SK-N-SH (cell line): ENCODE measurements at regions not wholly inside any gene's neighbourhood (a gene's known extent, or its start where the extent isn't known, plus 50 kb on each side); places are given as distances from the start of the nearest gene placed in this dataset.

Experiments
- ELF1 ChIP-seq: IDR thresholded peaks from 2 replicates; pipeline ENCODE4 v1.4.0; 2012
- EP300 ChIP-seq, 2 experiments: IDR thresholded peaks; 2 replicates each; pipeline versions ENCODE4 v1.4.0 to v1.6.1; 2012; ENCODE audit warnings: borderline replicate concordance in 1 of 2, low read depth in 1 of 2, low read length in 1 of 2
- JUND ChIP-seq: IDR thresholded peaks from 2 replicates; pipeline ENCODE4 v1.4.0; 2012
- POLR2AphosphoS5 ChIP-seq: IDR thresholded peaks from 2 replicates; pipeline ENCODE4 v1.6.1; 2012; ENCODE audit warnings: low read depth, low read length
- RFX5 ChIP-seq: IDR thresholded peaks from 2 replicates; pipeline ENCODE4 v1.6.1; 2012; ENCODE audit warnings: mild to moderate bottlenecking, improper control_type of control experiment, low read length
- SIN3A ChIP-seq: IDR thresholded peaks from 2 replicates; pipeline ENCODE4 v1.6.1; 2012; ENCODE audit warnings: low read depth, mild to moderate bottlenecking, low read length, moderate library complexity, borderline replicate concordance
- TCF12 ChIP-seq: IDR thresholded peaks from 2 replicates; pipeline ENCODE4 v1.4.0; 2012
- TF ChIP-seq, protein P1 (sequence below): fragments of 200-600 bp; sonication (generic); IDR thresholded peaks from 2 replicates; pipeline ENCODE4 v1.6.1; 2017; ENCODE audit warnings: antibody characterized with exemption, mild to moderate bottlenecking, moderate library complexity
- TF ChIP-seq, protein P2 (sequence below): IDR thresholded peaks from 2 replicates; pipeline ENCODE4 v1.6.1; 2012; ENCODE audit warnings: mild to moderate bottlenecking, low read depth, low read length, moderate library complexity
- TF ChIP-seq, protein P3 (sequence below): IDR thresholded peaks from 2 replicates; pipeline ENCODE4 v1.4.0; 2012; ENCODE audit warnings: low read depth, borderline replicate concordance
- TF ChIP-seq, protein P4 (sequence below): IDR thresholded peaks from 2 replicates; pipeline ENCODE4 v1.4.0; 2012; ENCODE audit warnings: low read depth, borderline replicate concordance

DNA sequence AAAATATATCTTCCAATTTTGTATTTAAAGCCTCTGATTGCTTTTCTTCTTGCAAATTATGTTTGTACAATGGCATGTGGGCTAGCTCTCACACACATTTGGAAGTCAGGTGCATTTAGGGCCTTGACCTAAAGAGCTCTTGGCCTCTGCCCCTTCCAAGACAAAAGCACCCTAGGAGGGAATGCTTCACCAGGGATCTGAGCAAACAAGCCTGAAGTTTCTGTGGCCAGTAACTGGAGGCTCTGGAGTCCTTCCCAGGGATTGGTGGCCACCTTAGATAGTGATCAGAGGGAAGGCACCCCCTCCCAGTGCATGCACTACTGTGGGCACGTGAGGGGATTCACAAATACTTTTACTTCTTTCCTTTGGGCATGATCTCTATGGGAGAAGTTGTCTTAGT is 60.3 kb upstream of the DIPK2B start:
- TF ChIP-seq, protein P1, sequence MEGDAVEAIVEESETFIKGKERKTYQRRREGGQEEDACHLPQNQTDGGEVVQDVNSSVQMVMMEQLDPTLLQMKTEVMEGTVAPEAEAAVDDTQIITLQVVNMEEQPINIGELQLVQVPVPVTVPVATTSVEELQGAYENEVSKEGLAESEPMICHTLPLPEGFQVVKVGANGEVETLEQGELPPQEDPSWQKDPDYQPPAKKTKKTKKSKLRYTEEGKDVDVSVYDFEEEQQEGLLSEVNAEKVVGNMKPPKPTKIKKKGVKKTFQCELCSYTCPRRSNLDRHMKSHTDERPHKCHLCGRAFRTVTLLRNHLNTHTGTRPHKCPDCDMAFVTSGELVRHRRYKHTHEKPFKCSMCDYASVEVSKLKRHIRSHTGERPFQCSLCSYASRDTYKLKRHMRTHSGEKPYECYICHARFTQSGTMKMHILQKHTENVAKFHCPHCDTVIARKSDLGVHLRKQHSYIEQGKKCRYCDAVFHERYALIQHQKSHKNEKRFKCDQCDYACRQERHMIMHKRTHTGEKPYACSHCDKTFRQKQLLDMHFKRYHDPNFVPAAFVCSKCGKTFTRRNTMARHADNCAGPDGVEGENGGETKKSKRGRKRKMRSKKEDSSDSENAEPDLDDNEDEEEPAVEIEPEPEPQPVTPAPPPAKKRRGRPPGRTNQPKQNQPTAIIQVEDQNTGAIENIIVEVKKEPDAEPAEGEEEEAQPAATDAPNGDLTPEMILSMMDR = no peak
- no peak for TF ChIP-seq EP300 (IDR thresholded peaks at IDR 0.05; ENCODE audit: borderline replicate concordance in 1 of 2, low read depth in 1 of 2, low read length in 1 of 2)
- TF ChIP-seq ELF1 = no peak
- TF ChIP-seq, protein P2, sequence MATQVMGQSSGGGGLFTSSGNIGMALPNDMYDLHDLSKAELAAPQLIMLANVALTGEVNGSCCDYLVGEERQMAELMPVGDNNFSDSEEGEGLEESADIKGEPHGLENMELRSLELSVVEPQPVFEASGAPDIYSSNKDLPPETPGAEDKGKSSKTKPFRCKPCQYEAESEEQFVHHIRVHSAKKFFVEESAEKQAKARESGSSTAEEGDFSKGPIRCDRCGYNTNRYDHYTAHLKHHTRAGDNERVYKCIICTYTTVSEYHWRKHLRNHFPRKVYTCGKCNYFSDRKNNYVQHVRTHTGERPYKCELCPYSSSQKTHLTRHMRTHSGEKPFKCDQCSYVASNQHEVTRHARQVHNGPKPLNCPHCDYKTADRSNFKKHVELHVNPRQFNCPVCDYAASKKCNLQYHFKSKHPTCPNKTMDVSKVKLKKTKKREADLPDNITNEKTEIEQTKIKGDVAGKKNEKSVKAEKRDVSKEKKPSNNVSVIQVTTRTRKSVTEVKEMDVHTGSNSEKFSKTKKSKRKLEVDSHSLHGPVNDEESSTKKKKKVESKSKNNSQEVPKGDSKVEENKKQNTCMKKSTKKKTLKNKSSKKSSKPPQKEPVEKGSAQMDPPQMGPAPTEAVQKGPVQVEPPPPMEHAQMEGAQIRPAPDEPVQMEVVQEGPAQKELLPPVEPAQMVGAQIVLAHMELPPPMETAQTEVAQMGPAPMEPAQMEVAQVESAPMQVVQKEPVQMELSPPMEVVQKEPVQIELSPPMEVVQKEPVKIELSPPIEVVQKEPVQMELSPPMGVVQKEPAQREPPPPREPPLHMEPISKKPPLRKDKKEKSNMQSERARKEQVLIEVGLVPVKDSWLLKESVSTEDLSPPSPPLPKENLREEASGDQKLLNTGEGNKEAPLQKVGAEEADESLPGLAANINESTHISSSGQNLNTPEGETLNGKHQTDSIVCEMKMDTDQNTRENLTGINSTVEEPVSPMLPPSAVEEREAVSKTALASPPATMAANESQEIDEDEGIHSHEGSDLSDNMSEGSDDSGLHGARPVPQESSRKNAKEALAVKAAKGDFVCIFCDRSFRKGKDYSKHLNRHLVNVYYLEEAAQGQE = no peak
- no peak for TF ChIP-seq TCF12
- TF ChIP-seq SIN3A = no peak
- TF ChIP-seq, protein P3, sequence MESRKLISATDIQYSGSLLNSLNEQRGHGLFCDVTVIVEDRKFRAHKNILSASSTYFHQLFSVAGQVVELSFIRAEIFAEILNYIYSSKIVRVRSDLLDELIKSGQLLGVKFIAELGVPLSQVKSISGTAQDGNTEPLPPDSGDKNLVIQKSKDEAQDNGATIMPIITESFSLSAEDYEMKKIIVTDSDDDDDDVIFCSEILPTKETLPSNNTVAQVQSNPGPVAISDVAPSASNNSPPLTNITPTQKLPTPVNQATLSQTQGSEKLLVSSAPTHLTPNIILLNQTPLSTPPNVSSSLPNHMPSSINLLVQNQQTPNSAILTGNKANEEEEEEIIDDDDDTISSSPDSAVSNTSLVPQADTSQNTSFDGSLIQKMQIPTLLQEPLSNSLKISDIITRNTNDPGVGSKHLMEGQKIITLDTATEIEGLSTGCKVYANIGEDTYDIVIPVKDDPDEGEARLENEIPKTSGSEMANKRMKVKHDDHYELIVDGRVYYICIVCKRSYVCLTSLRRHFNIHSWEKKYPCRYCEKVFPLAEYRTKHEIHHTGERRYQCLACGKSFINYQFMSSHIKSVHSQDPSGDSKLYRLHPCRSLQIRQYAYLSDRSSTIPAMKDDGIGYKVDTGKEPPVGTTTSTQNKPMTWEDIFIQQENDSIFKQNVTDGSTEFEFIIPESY = no peak
- no peak for TF ChIP-seq POLR2AphosphoS5
- TF ChIP-seq RFX5 = no peak
- no peak for TF ChIP-seq JUND
- TF ChIP-seq, protein P4, sequence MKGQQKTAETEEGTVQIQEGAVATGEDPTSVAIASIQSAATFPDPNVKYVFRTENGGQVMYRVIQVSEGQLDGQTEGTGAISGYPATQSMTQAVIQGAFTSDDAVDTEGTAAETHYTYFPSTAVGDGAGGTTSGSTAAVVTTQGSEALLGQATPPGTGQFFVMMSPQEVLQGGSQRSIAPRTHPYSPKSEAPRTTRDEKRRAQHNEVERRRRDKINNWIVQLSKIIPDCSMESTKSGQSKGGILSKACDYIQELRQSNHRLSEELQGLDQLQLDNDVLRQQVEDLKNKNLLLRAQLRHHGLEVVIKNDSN = no peak
